H9 (cell line): ENCODE measurements at regions not wholly inside any gene's neighbourhood (a gene's known extent, or its start where the extent isn't known, plus 50 kb on each side); places are given as distances from the start of the nearest gene placed in this dataset.

Experiments
- DNase-seq: peaks from one replicate; pipeline ENCODE4 v3.0.0-alpha.2; 2017
- H2AFZ ChIP-seq: one replicate; pipeline ENCODE4 v1.6.1; 2013; ENCODE audit warnings: mild to moderate bottlenecking, low read length, control low read depth, moderate library complexity
- H2AK5ac ChIP-seq: 2 replicates; pipeline ENCODE4 v1.6.1; 2013; ENCODE audit warnings: low read length, control low read depth, mixed read lengths; ENCODE audit not compliant: insufficient read length
- H2BK120ac ChIP-seq: one replicate; pipeline ENCODE4 v1.6.1; 2013; ENCODE audit warnings: low read depth, mild to moderate bottlenecking, low read length, control low read depth, inconsistent platforms; ENCODE audit not compliant: poor library complexity, severe bottlenecking
- H2BK12ac ChIP-seq: 2 replicates; pipeline ENCODE4 v1.6.1; 2013; ENCODE audit warnings: low read length, control low read depth, mixed read lengths, low read depth; ENCODE audit not compliant: insufficient read length
- H2BK15ac ChIP-seq: 2 replicates; pipeline ENCODE4 v1.6.1; 2013; ENCODE audit warnings: low read depth, low read length, control low read depth
- H2BK20ac ChIP-seq: one replicate; pipeline ENCODE4 v1.6.1; 2013; ENCODE audit warnings: low read depth, mild to moderate bottlenecking, low read length, control low read depth, inconsistent platforms; ENCODE audit not compliant: poor library complexity, severe bottlenecking
- H2BK5ac ChIP-seq: 2 replicates; pipeline ENCODE4 v1.6.1; 2013; ENCODE audit warnings: low read length, control low read depth, mixed read lengths; ENCODE audit not compliant: insufficient read length
- H3K14ac ChIP-seq: 2 replicates; pipeline ENCODE4 v1.6.1; 2013; ENCODE audit warnings: low read length, control low read depth; ENCODE audit not compliant: insufficient read depth
- H3K18ac ChIP-seq: 2 replicates; pipeline ENCODE4 v1.6.1; 2013; ENCODE audit warnings: low read depth, mild to moderate bottlenecking, mixed read lengths, low read length, control low read depth; ENCODE audit not compliant: insufficient read length
- H3K23ac ChIP-seq: 2 replicates; pipeline ENCODE4 v1.6.1; 2013; ENCODE audit warnings: low read length, control low read depth, mixed read lengths, low read depth; ENCODE audit not compliant: insufficient read length
- H3K23me2 ChIP-seq: 2 replicates; pipeline ENCODE4 v1.6.1; 2013; ENCODE audit warnings: low read depth, mild to moderate bottlenecking, mixed read lengths, low read length, control low read depth; ENCODE audit not compliant: insufficient read length, poor library complexity, severe bottlenecking
- H3K27ac ChIP-seq: 2 replicates; pipeline ENCODE4 v1.5.1; 2013; ENCODE audit warnings: low read length, control low read depth, mixed read lengths, low read depth; ENCODE audit not compliant: insufficient read length
- H3K27me3 ChIP-seq: 2 replicates; pipeline ENCODE4 v1.6.1; 2013; ENCODE audit warnings: low read length, control low read depth, inconsistent platforms; ENCODE audit not compliant: insufficient read depth
- H3K4ac ChIP-seq: 2 replicates; pipeline ENCODE4 v1.6.1; 2013; ENCODE audit warnings: low read depth, mild to moderate bottlenecking, control low read depth, inconsistent platforms, low read length, moderate library complexity
- H3K4me1 ChIP-seq: 2 replicates; pipeline ENCODE4 v1.6.1; 2013; ENCODE audit warnings: low read length, control low read depth, inconsistent platforms; ENCODE audit not compliant: insufficient read depth
- H3K4me2 ChIP-seq: 2 replicates; pipeline ENCODE4 v1.6.1; 2013; ENCODE audit warnings: low read length, control low read depth, mixed read lengths; ENCODE audit not compliant: insufficient read length, insufficient read depth
- H3K56ac ChIP-seq: 2 replicates; pipeline ENCODE4 v1.6.1; 2013; ENCODE audit warnings: low read depth, mild to moderate bottlenecking, mixed read lengths, low read length, control low read depth; ENCODE audit not compliant: insufficient read length
- H3K79me1 ChIP-seq: 2 replicates; pipeline ENCODE4 v1.6.1; 2013; ENCODE audit warnings: low read depth, mild to moderate bottlenecking, moderate library complexity, low read length, control low read depth, inconsistent platforms; ENCODE audit not compliant: insufficient read depth, poor library complexity, severe bottlenecking
- H3K79me2 ChIP-seq: 2 replicates; pipeline ENCODE4 v1.6.1; 2013; ENCODE audit warnings: low read length, control low read depth, inconsistent platforms; ENCODE audit not compliant: insufficient read depth
- H3K9ac ChIP-seq: 2 replicates; pipeline ENCODE4 v1.6.1; 2013; ENCODE audit warnings: low read length, control low read depth, mixed read lengths; ENCODE audit not compliant: insufficient read length; ENCODE audit errors: extremely low read depth
- H3K9me3 ChIP-seq: one replicate; pipeline ENCODE4 v1.6.1; 2013; ENCODE audit warnings: low read depth, low read length, inconsistent platforms; ENCODE audit not compliant: control insufficient read depth
- H3T11ph ChIP-seq: one replicate; pipeline ENCODE4 v1.6.1; 2013; ENCODE audit warnings: mild to moderate bottlenecking, low read length, control low read depth, inconsistent platforms
- H4K20me1 ChIP-seq: one replicate; pipeline ENCODE4 v1.6.1; 2013; ENCODE audit not compliant: control insufficient read depth, insufficient read length, insufficient read depth
- H4K5ac ChIP-seq: 2 replicates; pipeline ENCODE4 v1.6.1; 2013; ENCODE audit warnings: low read depth, mild to moderate bottlenecking, mixed read lengths, low read length, control low read depth; ENCODE audit not compliant: insufficient read length
- H4K8ac ChIP-seq: replicated peaks from 2 replicates; pipeline ENCODE4 v1.6.1; 2013; ENCODE audit warnings: low read length, control low read depth, mixed read lengths, low read depth; ENCODE audit not compliant: insufficient read length
- H4K91ac ChIP-seq: 2 replicates; pipeline ENCODE4 v1.6.1; 2013; ENCODE audit warnings: low read depth, mild to moderate bottlenecking, moderate library complexity, mixed read lengths, low read length, control low read depth; ENCODE audit not compliant: insufficient read length
- H3K27ac Mint-ChIP-seq, 3 experiments: 2 replicates in 2 of 3; 3 replicates in 1 of 3; pipeline ENCODE4 v1.8.0; 2020 to 2021; ENCODE audit warnings: mixed read lengths in 3 of 3, mild to moderate bottlenecking in 1 of 3, moderate library complexity in 1 of 3
- H3K27me3 Mint-ChIP-seq: 2 replicates; pipeline ENCODE4 v1.8.0; 2021; ENCODE audit warnings: low read depth, mild to moderate bottlenecking, moderate library complexity, mixed read lengths
- H3K36me3 Mint-ChIP-seq, 3 experiments: 2 replicates in 2 of 3; 3 replicates in 1 of 3; pipeline ENCODE4 v1.8.0; 2020 to 2021; ENCODE audit warnings: low read depth in 3 of 3, mixed read lengths in 3 of 3; ENCODE audit not compliant: insufficient read depth in 1 of 3
- H3K4me1 Mint-ChIP-seq, 2 experiments: 2 replicates each; pipeline ENCODE4 v1.8.0; 2020; ENCODE audit warnings: mixed read lengths in 2 of 2
- H3K4me3 Mint-ChIP-seq, 2 experiments: 2 replicates in 1 of 2; 3 replicates in 1 of 2; pipeline ENCODE4 v1.8.0; 2020 to 2021; ENCODE audit warnings: mild to moderate bottlenecking in 2 of 2, mixed read lengths in 2 of 2, moderate library complexity in 1 of 2
- H3K9me3 Mint-ChIP-seq, 2 experiments: 2 replicates in 1 of 2; 3 replicates in 1 of 2; pipeline ENCODE4 v1.8.0; 2020; ENCODE audit warnings: mild to moderate bottlenecking in 2 of 2, mixed read lengths in 2 of 2, moderate library complexity in 1 of 2
- WGBS: extraction: QIAGEN DNeasy Blood & Tissue Kit; methylation state at CpG from one replicate; pipeline ENCODE4 v1.1.7; 2013; ENCODE audit warnings: missing lambda C conversion rate, low lambda C conversion rate, mixed read lengths; ENCODE audit not compliant: insufficient read length; ENCODE audit errors: extremely low coverage; 5-methylcytosine and 5-hydroxymethylcytosine counted together
- TF ChIP-seq, protein P1 (sequence below): fragments of 200-600 bp; sonication (generic); conservative IDR thresholded peaks from 3 replicates; pipeline ENCODE4 v1.8.0; 2021; ENCODE audit warnings: antibody characterized with exemption, mild to moderate bottlenecking

DNA sequence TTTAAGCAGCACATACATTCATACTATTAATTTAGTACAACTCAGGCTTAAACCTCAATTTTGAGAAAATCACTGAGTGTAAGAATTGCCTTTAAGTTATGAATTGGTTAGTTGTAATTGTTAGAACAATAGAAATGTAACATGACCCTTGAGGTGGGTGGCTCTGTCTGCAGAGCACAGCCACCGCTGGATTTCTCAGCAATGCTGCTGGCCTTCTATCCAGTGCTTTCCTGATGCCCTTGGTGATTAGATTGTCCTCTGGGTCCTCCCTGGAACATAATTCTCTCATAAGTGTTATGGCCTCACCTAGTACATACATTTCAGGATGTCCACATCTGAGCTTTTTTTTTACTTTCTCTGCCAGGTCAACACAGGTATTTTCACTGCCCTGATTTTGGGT lies 213.2 kb downstream of the SLC7A11 start:
- Histone ChIP-seq H4K5ac (no peak overlapping the region), H2AFZ (no peak overlapping the region), H2BK20ac (no peak overlapping the region), H3K14ac (no peak overlapping the region), H3K4me1 (no peaks in the 10 kb centered on the region), H3K23me2 (no peaks in the 10 kb centered on the region), H4K20me1 (no peaks in the 10 kb centered on the region), H2BK120ac (no peak overlapping the region), H3K79me1 (no peaks in the 10 kb centered on the region), H3K23ac (no peak overlapping the region), H3K9ac (no peak overlapping the region), H3K18ac (no peak overlapping the region), H2BK15ac (no peak overlapping the region), H2BK5ac (no peak overlapping the region), H4K8ac (no peak overlapping the region), H3K27ac (no peak overlapping the region), H3K27me3 (no peaks in the 10 kb centered on the region), H2BK12ac (no peak overlapping the region), H3K79me2 (no peaks in the 10 kb centered on the region), H3K56ac (no peak overlapping the region), H4K91ac (no peak overlapping the region), H3T11ph (no peak overlapping the region), H3K9me3 (no peaks in the 10 kb centered on the region), H3K4ac (no peak overlapping the region), H3K4me2 (no peak overlapping the region), H2AK5ac (no peak overlapping the region)
- Mint-ChIP-seq H3K27ac (0 out of 7 replicates have a peak overlapping the region, but pooled peaks of 1 of the 3 experiments have one; percentile 36), H3K27me3 (no peaks in the 10 kb centered on the region), H3K9me3 (no peaks in the 10 kb centered on the region), H3K4me1 (peaks cover 3 to 4% of the 10 kb centered on the region in 2 experiments), H3K36me3 (no peaks in the 10 kb centered on the region), H3K4me3 (no peak overlapping the region)
- no CpG with 5 or more reads among the region's 1 CpG for WGBS
- no peak for DNase-seq
- TF ChIP-seq, protein P1, sequence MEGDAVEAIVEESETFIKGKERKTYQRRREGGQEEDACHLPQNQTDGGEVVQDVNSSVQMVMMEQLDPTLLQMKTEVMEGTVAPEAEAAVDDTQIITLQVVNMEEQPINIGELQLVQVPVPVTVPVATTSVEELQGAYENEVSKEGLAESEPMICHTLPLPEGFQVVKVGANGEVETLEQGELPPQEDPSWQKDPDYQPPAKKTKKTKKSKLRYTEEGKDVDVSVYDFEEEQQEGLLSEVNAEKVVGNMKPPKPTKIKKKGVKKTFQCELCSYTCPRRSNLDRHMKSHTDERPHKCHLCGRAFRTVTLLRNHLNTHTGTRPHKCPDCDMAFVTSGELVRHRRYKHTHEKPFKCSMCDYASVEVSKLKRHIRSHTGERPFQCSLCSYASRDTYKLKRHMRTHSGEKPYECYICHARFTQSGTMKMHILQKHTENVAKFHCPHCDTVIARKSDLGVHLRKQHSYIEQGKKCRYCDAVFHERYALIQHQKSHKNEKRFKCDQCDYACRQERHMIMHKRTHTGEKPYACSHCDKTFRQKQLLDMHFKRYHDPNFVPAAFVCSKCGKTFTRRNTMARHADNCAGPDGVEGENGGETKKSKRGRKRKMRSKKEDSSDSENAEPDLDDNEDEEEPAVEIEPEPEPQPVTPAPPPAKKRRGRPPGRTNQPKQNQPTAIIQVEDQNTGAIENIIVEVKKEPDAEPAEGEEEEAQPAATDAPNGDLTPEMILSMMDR = no peak
